ENCODE measurements at regions not wholly inside any gene's neighbourhood (a gene's known extent, or its start where the extent isn't known, plus 50 kb on each side); places are given as distances from the start of the nearest gene placed in this dataset.

- TF ChIP-seq EZH2 (IDR thresholded peaks at IDR 0.05; ENCODE audit: insufficient read depth, low read length) (no peak), CTCF (IDR thresholded peaks at IDR 0.05; ENCODE audit: insufficient read depth, low read depth, low read length) (no peak)
Measured at GRCh38 chr14:71452539-71452938, 479.7 kb upstream of the RGS6 start.
